Activated CD4-positive, alpha-beta T cell treated with anti-CD3 and anti-CD28 coated beads for 36 hours (primary cell): ENCODE measurements at regions not wholly inside any gene's neighbourhood (a gene's known extent, or its start where the extent isn't known, plus 50 kb on each side); places are given as distances from the start of the nearest gene placed in this dataset.

Source experiments
- ATAC-seq: fragments of 200-7000 bp; cut with Tn5 transposase; one replicate; pipeline ENCODE4 v1.10.0; 2021; ENCODE audit warnings: mild to moderate bottlenecking, moderate library complexity
- CTCF ChIA-PET: fragments of 350-600 bp; sonication (Branson Sonifier 250); formaldehyde crosslinking; loops from one replicate; lab custom pipeline; 2021; ENCODE audit warnings: antibody characterized with exemption; lab: Charles Lee
- POLR2A ChIA-PET: fragments of 350-600 bp; sonication (Branson Sonifier 250); formaldehyde crosslinking; loops from one replicate; lab custom pipeline; 2021; ENCODE audit warnings: antibody characterized with exemption, inconsistent platforms; lab: Charles Lee
- DNase-seq: peaks from one replicate; pipeline ENCODE4 v3.0.0-alpha.2; 2020
- H3K27ac Mint-ChIP-seq: one replicate; pipeline ENCODE4 v1.8.0; 2021; ENCODE audit warnings: mixed read lengths
- H3K27me3 Mint-ChIP-seq: one replicate; pipeline ENCODE4 v1.8.0; 2021; ENCODE audit warnings: mixed read lengths
- H3K36me3 Mint-ChIP-seq: one replicate; pipeline ENCODE4 v1.8.0; 2021; ENCODE audit warnings: low read depth, mixed read lengths
- H3K4me1 Mint-ChIP-seq: one replicate; pipeline ENCODE4 v1.8.0; 2021; ENCODE audit warnings: mixed read lengths
- H3K4me3 Mint-ChIP-seq: one replicate; pipeline ENCODE4 v1.8.0; 2021; ENCODE audit warnings: mild to moderate bottlenecking, moderate library complexity, mixed read lengths
- H3K9me3 Mint-ChIP-seq: one replicate; pipeline ENCODE4 v1.8.0; 2021; ENCODE audit warnings: low read depth, mixed read lengths
- intact Hi-C, 2 experiments: fragments of 100-400 bp; cut with DNase I in 1 of 2; cut with micrococcal nuclease in 1 of 2; formaldehyde crosslinking; loops; one replicate each; pipeline versions ENCODE4 v1.14.2 to v1.15.1; 2022 to 2024; cut with DNase I, micrococcal nuclease

GRCh38 chr6:85192186-85192585 lies 257.7 kb upstream of the NT5E start:
- DNase-seq (no peak), ATAC-seq (no peak)
- Mint-ChIP-seq H3K27ac (no peak overlapping the region), H3K36me3 (no peaks in the 10 kb centered on the region), H3K4me3 (no peak overlapping the region), H3K4me1 (no peaks in the 10 kb centered on the region), H3K27me3 (no peaks in the 10 kb centered on the region), H3K9me3 (peaks cover 4% of the 10 kb centered on the region)
- intact Hi-C loops: no loop called here
- POLR2A ChIA-PET: no interaction called here
- CTCF ChIA-PET: no interaction called here

- ChIA-PET POLR2A (no interaction called here), CTCF (no interaction called here)
- Mint-ChIP-seq H3K4me3 (no peak overlapping the region), H3K36me3 (no peaks in the 10 kb centered on the region), H3K9me3 (peaks cover 4% of the 10 kb centered on the region), H3K27ac (no peak overlapping the region), H3K27me3 (no peaks in the 10 kb centered on the region), H3K4me1 (no peaks in the 10 kb centered on the region)
- ATAC-seq: no peak
- intact Hi-C loops: no loop called here
- no peak for DNase-seq
Observed at GRCh38 chr6:85191656-85192055, 258.2 kb upstream of the NT5E start.

GRCh38 chr6:85186546-85187175 lies 263.2 kb upstream of the NT5E start:
- intact Hi-C loops: no loop called here

GRCh38 chr6:85185977-85186376 lies 263.9 kb upstream of the NT5E start:
- Mint-ChIP-seq H3K27me3 (no peaks in the 10 kb centered on the region), H3K9me3 (peaks cover 4% of the 10 kb centered on the region), H3K4me3 (no peak overlapping the region), H3K27ac (no peak overlapping the region), H3K4me1 (no peaks in the 10 kb centered on the region), H3K36me3 (no peaks in the 10 kb centered on the region)
- ChIA-PET CTCF (no interaction called here), POLR2A (no interaction called here)
- intact Hi-C loops: no loop called here
- DNase-seq: no peak
- no peak for ATAC-seq

More at GRCh38 chr6:85186546-85187175, 263.2 kb upstream of the NT5E start:
- no peaks in the 10 kb centered on the region for H3K27me3 Mint-ChIP-seq
- no peaks in the 10 kb centered on the region for H3K4me1 Mint-ChIP-seq
- H3K9me3 Mint-ChIP-seq: peaks cover 4% of the 10 kb centered on the region
- DNase-seq: no peak
- H3K36me3 Mint-ChIP-seq: no peaks in the 10 kb centered on the region
- no peak overlapping the region for H3K4me3 Mint-ChIP-seq
- no peak overlapping the region for H3K27ac Mint-ChIP-seq
- ChIA-PET POLR2A (no interaction called here), CTCF (no interaction called here)
- ATAC-seq: no peak

GRCh38 chr6:85183841-85184240 lies 266.0 kb upstream of the NT5E start:
- ATAC-seq: no peak
- POLR2A ChIA-PET: no interaction called here
- H3K4me1 Mint-ChIP-seq: no peaks in the 10 kb centered on the region
- DNase-seq: no peak
- no peaks in the 10 kb centered on the region for H3K36me3 Mint-ChIP-seq
- H3K9me3 Mint-ChIP-seq: no peaks in the 10 kb centered on the region
- H3K27ac Mint-ChIP-seq: no peak overlapping the region
- intact Hi-C loops: no loop called here
- H3K27me3 Mint-ChIP-seq: no peaks in the 10 kb centered on the region
- no peak overlapping the region for H3K4me3 Mint-ChIP-seq
- CTCF ChIA-PET: no interaction called here

DNA sequence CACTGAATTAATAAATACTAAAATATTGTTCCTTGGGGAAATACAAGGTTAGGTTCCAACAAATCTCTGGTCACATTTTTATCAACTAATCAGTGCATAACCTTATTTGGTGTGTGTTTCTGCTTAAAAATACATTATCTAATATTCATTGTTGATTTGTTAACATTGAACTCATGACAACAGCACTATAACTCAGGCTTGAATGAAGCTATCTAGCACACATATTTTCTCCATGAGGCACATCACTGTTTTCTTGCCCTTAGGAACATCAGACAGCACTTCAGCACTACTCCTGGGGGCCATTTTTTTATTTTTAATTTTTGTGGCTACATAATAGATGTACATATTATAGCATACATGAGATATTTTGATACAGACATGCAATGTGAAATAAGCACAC lies 277.2 kb upstream of the NT5E start:
- intact Hi-C loops: no loop called here
- no peak overlapping the region for H3K4me3 Mint-ChIP-seq
- ChIA-PET POLR2A (no interaction called here), CTCF (no interaction called here)
- no peaks in the 10 kb centered on the region for H3K27me3 Mint-ChIP-seq
- no peak overlapping the region for H3K27ac Mint-ChIP-seq
- H3K4me1 Mint-ChIP-seq: no peaks in the 10 kb centered on the region
- peaks cover 11% of the 10 kb centered on the region for H3K9me3 Mint-ChIP-seq
- DNase-seq (no peak), ATAC-seq (no peak)
- no peaks in the 10 kb centered on the region for H3K36me3 Mint-ChIP-seq

DNA sequence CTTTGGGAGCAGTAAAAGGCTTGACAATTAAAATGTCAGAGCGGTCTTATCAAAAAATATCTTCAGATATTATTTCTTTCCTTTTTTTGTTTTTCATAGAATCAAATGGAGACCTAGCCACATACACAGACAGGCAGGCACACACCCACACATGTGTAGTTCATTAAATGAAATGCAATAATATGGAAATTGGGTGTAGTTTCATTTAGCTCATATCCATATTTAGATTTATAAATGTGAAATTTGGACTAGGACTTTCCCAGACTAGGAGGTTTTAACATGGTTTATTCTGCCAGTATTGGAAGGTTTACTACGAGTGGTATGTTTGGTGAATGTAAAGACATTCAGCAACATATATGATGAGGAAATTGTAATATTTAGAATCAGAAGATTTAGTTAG lies 277.7 kb upstream of the NT5E start:
- intact Hi-C loops: no loop called here
- CTCF ChIA-PET: interaction anchor here (0.7 kb wide), 1 partner anchor 10 kb away, joined by 3 read pairs; no protein-coding TSS in a partner anchor
- Mint-ChIP-seq H3K27me3 (no peaks in the 10 kb centered on the region), H3K4me1 (no peaks in the 10 kb centered on the region), H3K4me3 (no peak overlapping the region), H3K36me3 (no peaks in the 10 kb centered on the region), H3K9me3 (peaks cover 11% of the 10 kb centered on the region), H3K27ac (no peak overlapping the region)
- ATAC-seq (no peak), DNase-seq (no peak)
- POLR2A ChIA-PET: no interaction called here

GRCh38 chr6:85169189-85169588 lies 280.7 kb upstream of the NT5E start:
- intact Hi-C loops: loop anchor here in 1 of 2 experiments (10.0 kb wide), 1 partner anchor 1796 kb away; no protein-coding TSS in a partner anchor
- Mint-ChIP-seq H3K27ac (no peak overlapping the region), H3K27me3 (no peaks in the 10 kb centered on the region), H3K9me3 (peaks cover 3% of the 10 kb centered on the region), H3K4me3 (no peak overlapping the region), H3K36me3 (no peaks in the 10 kb centered on the region), H3K4me1 (no peaks in the 10 kb centered on the region)
- POLR2A ChIA-PET: no interaction called here
- DNase-seq: no peak
- ATAC-seq: no peak
- CTCF ChIA-PET: no interaction called here

- Mint-ChIP-seq H3K9me3 (peaks cover 1% of the 10 kb centered on the region), H3K27me3 (no peaks in the 10 kb centered on the region), H3K4me1 (no peaks in the 10 kb centered on the region), H3K36me3 (no peaks in the 10 kb centered on the region), H3K4me3 (no peak overlapping the region), H3K27ac (no peak overlapping the region)
- CTCF ChIA-PET: no interaction called here
- intact Hi-C loops: loop anchor here in 1 of 2 experiments (10.0 kb wide), 1 partner anchor 1797 kb away; no protein-coding TSS in a partner anchor
- DNase-seq (no peak), ATAC-seq (no peak)
- POLR2A ChIA-PET: no interaction called here
Observed at GRCh38 chr6:85168146-85168545, 281.7 kb upstream of the NT5E start.

GRCh38 chr6:85166114-85166741 lies 283.7 kb upstream of the NT5E start:
- H3K27ac Mint-ChIP-seq: no peak overlapping the region
- ChIA-PET CTCF (no interaction called here), POLR2A (no interaction called here)
- peaks cover 1% of the 10 kb centered on the region for H3K9me3 Mint-ChIP-seq
- H3K4me3 Mint-ChIP-seq: no peak overlapping the region
- H3K27me3 Mint-ChIP-seq: no peaks in the 10 kb centered on the region
- no peak for DNase-seq
- no peaks in the 10 kb centered on the region for H3K4me1 Mint-ChIP-seq
- intact Hi-C loops: loop anchor here in 1 of 2 experiments (10.0 kb wide), 1 partner anchor 1799 kb away; no protein-coding TSS in a partner anchor
- no peak for ATAC-seq
- H3K36me3 Mint-ChIP-seq: no peaks in the 10 kb centered on the region

DNA sequence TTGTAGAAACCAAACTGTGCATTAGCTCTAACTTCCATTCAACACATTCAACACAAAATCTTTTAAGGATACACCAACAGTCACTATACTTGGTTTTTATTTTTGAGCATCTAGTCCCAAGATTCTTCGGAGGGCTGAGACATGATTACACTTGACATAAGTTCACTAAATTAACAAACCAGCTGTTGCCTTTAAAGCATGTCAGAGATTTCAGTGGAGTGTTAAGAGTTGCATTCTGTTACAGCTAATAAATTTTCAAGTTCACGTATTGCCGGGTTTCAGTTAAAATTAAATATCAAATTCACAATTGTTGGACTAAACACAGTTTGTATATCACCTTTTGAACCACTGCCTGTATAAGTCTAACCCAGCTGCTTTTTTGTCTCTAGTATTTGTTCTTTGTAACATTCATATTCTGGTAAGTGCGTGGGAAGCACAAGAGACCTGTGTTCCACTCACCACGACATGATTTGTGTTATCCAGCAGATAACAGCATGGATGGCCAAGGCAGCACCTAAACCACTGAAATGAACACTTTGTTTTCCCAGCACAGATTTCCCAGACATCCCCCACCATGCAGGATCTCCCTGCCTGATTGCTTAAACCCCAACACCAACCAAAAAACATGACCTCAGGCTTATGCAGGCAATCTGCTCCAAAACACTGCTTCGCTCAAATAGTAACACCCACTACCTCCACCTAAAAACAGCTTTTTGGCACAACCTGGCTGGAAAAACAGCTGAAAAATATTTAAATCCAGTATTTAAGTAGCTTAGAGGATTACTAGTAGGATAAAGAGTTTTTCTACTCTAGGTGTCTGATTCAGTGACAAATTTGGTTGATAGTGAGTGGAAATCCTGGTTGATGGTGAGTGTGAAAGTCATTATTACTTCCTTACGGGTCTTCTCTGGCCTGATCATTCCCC lies 286.5 kb upstream of the NT5E start:
- no peak overlapping the region for H3K4me3 Mint-ChIP-seq
- DNase-seq: no peak
- no peaks in the 10 kb centered on the region for H3K27me3 Mint-ChIP-seq
- H3K36me3 Mint-ChIP-seq: no peaks in the 10 kb centered on the region
- H3K27ac Mint-ChIP-seq: no peak overlapping the region
- intact Hi-C loops: loop anchor here in 1 of 2 experiments (10.0 kb wide), 1 partner anchor 1801 kb away; no protein-coding TSS in a partner anchor
- ChIA-PET CTCF (no interaction called here), POLR2A (no interaction called here)
- H3K9me3 Mint-ChIP-seq: peaks cover 1% of the 10 kb centered on the region
- no peaks in the 10 kb centered on the region for H3K4me1 Mint-ChIP-seq
- no peak for ATAC-seq
